Hippocampal formation (tissue), 2 donors: ENCODE measurements at regions not wholly inside any gene's neighbourhood (a gene's known extent, or its start where the extent isn't known, plus 50 kb on each side); places are given as distances from the start of the nearest gene placed in this dataset.
"Not testable (repeated sequence)": the region's sequence is repeated elsewhere in the genome, so short reads cannot be mapped to it uniquely, and the experiment has no call there.

ENCODE experiments used
- DNase-seq, 2 donors: peaks; one replicate each; lab custom pipeline; 2025; lab: John Stamatoyannopoulos, UW

- no peak for DNase-seq
Measured at GRCh38 chr5:82754036-82754746, 323.0 kb downstream of the TMEM167A start.

- DNase-seq = no peak
Measured at GRCh38 chr5:82753374-82753773, 323.8 kb downstream of the TMEM167A start.

GRCh38 chr5:82749461-82749820 is 327.8 kb downstream of the TMEM167A start:
- peak; percentile 3 to 60 for DNase-seq

- no peak for DNase-seq
Measured at GRCh38 chr5:82748688-82749460, 328.3 kb downstream of the TMEM167A start.

- DNase-seq = no peak
Measured at GRCh38 chr5:82747986-82748385, 329.2 kb downstream of the TMEM167A start.

- no peak for DNase-seq
Measured at GRCh38 chr5:82745016-82745415, 332.2 kb downstream of the TMEM167A start.

GRCh38 chr5:82738681-82739269 is 338.4 kb downstream of the TMEM167A start:
- no peak for DNase-seq

- DNase-seq = no peak
Measured at GRCh38 chr5:82735160-82735789, 341.9 kb downstream of the TMEM167A start.

GRCh38 chr5:82734347-82734746 is 342.8 kb downstream of the TMEM167A start:
- no peak for DNase-seq

- DNase-seq = no peak
Measured at GRCh38 chr5:82730913-82731312, 346.3 kb downstream of the TMEM167A start.

GRCh38 chr5:82728926-82729702 is 348.1 kb downstream of the TMEM167A start:
- no peak for DNase-seq

- DNase-seq = no peak
Measured at GRCh38 chr5:82723168-82723567, 354.0 kb downstream of the TMEM167A start.

- DNase-seq = no peak
Measured at GRCh38 chr5:82721087-82721410, 356.1 kb downstream of the TMEM167A start.

GRCh38 chr5:82720213-82721086 is 356.7 kb downstream of the TMEM167A start:
- no peak for DNase-seq

- DNase-seq = no peak
Measured at GRCh38 chr5:82719368-82719767, 357.8 kb downstream of the TMEM167A start.

GRCh38 chr5:82717738-82718137 is 359.5 kb downstream of the TMEM167A start:
- DNase-seq = no peak

- DNase-seq = not testable (repeated sequence)
Measured at GRCh38 chr5:82714732-82715131, 362.5 kb downstream of the TMEM167A start.

- DNase-seq = no peak
Measured at GRCh38 chr5:82713811-82714210, 363.4 kb downstream of the TMEM167A start.

- no peak for DNase-seq
Measured at GRCh38 chr5:82707741-82708140, 369.5 kb downstream of the TMEM167A start.

GRCh38 chr5:82704381-82704780 is 372.8 kb downstream of the TMEM167A start:
- no peak for DNase-seq

- DNase-seq = no peak
Measured at GRCh38 chr5:82702046-82702445, 375.1 kb downstream of the TMEM167A start.
